T47D (cell line): ENCODE measurements at regions not wholly inside any gene's neighbourhood (a gene's known extent, or its start where the extent isn't known, plus 50 kb on each side); places are given as distances from the start of the nearest gene placed in this dataset.

ENCODE experiments used
- DNase-seq, 2 experiments: peaks; one replicate each; pipeline versions ENCODE4 v3.0.0 to v3.0.0-alpha.2; 2011 to 2012; ENCODE audit warnings: low read depth in 1 of 2, low spot score in 1 of 2
- JUND ChIP-seq: IDR thresholded peaks from 2 replicates; pipeline ENCODE4 v1.6.1; 2012; ENCODE audit warnings: low read depth
- in situ Hi-C: cut with HindIII; loops from 2 replicates; pipeline ENCODE4 v1.10.0; 2016; ENCODE audit warnings: low sequenced_read_pairs, low pct_unique_long_range_greater_than_20kb

DNA sequence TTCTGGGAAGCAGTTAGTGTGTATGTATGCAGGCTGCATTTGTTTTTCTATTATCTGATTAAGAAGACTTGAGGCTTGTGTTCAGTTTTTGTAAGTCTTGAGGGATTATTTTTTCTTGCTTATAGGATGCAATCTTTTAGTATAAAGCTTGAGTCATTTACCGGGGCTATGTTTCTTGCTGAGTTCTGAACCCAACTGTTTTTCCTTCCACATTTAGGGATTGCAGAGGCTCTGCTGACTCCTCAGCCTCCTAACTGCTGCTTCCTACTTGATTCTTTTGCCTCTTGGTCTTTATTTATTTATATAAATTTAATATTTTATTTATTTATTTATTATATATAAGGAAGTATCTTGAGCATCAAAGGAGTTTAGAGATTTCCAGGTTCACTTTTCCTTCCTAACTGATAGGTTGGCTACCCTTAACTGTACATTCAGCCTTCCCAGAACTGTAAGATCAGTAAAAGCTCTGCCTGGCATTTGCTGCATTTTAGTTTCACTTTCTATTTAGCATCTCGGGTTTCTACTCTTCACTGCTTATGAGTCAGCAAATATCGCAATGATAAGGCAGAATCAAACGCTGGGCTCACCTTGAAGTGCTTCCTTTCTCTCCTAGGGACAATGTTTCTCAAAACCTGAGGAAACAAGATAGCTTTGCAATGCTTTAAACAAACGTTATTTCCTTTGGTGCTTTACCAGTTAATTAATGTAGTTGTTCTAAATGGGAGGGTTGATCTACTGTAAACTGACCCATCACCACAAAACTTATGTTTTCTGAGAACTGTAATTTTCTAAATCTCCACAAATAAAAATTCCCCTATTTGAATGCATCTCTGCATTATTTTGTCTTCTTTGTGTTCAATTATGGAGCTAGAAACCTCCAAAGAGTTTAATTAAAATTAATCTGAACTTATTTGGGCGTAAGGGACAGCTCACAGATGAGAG is 1183.7 kb upstream of the TMEM132C start:
- 0 out of 2 replicates have a peak, but pooled peaks have one; percentile 12 for TF ChIP-seq JUND
- peak; percentile 49 to 79 for DNase-seq
- in situ Hi-C loops = no loop called here

DNA sequence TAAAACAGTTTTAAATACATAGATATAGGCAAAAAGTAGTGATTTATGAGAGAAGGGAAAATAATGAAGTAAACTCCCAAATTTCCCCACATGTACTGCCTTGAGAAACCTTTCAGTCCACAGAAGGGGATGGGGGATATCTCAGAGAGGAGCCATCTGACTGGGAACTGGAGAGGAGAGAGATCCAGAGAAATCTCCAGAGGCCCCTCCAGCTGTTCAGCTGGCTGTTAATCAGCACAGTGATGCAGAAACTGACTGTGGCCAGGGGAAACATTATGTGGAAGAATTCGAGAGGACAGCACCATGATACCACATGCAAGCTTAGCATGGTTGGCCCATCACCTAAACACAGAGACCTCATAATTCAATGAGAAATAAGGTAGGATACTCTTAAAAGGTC is 1165.9 kb upstream of the TMEM132C start:
- in situ Hi-C loops = no loop called here
- TF ChIP-seq JUND = no peak

DNA sequence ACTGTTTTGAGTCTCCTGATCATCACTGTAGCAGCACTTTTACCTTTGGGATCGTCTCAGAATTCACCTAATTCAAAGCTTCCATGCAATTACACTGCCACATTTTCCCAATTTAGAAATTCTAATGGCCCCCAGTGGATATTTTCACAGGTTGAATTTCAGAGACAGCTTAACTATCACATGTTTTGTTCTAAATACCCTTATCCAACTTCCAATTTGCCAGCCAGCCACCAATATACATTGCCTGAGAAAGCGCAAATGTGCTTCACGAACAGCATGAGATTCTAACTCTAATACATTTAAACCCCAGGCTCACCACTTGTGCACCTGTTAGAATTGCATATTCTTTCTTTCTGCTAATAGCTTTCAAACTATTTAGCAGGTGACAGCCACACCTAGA is 1160.9 kb upstream of the TMEM132C start:
- in situ Hi-C loops = no loop called here

More for the DNA sequence above, 1165.9 kb upstream of the TMEM132C start:
- DNase-seq = no peak

DNA sequence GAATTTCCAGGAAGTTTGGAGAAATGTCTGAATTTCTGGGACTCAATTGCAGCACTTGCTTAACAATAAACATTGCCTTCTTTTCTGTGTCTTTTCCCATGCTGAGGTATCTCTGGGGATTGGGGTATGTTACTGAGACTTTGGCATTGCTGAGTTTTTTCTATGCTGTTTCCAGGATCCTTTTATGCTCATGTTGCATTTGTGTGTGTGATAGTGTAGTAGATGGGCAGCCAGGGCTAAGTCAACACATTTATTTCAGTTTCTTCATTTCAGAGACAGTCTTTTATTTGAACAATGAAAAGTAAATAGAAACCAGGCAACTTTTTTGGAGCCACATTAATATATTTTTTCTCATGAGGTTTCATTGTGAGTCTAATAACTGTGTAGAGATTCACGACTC is 1160.3 kb upstream of the TMEM132C start:
- in situ Hi-C loops = no loop called here
- no peak for DNase-seq
- no peak for TF ChIP-seq JUND

More for the DNA sequence above, 1160.9 kb upstream of the TMEM132C start:
- DNase-seq = no peak
- TF ChIP-seq JUND = no peak

DNA sequence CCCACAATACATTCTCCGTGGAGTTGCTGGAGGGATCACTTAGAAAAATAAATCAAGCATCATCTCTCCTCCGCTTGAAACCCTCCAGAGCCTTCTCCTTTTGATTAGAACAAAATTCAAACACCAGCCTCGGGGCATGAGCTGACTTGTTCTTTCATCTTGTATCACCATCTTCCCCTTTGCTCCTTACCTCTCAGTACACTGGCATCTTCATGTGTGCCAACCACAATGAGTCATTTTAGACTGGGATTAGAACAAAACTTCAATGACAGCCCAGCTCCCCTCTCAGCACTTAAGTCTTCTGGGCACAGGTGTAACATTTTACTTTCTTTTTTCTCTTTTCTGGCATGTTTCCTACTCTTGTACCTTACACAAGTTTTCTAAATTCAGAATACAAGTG is 1159.2 kb upstream of the TMEM132C start:
- DNase-seq = no peak
- in situ Hi-C loops = no loop called here
- no peak for TF ChIP-seq JUND

DNA sequence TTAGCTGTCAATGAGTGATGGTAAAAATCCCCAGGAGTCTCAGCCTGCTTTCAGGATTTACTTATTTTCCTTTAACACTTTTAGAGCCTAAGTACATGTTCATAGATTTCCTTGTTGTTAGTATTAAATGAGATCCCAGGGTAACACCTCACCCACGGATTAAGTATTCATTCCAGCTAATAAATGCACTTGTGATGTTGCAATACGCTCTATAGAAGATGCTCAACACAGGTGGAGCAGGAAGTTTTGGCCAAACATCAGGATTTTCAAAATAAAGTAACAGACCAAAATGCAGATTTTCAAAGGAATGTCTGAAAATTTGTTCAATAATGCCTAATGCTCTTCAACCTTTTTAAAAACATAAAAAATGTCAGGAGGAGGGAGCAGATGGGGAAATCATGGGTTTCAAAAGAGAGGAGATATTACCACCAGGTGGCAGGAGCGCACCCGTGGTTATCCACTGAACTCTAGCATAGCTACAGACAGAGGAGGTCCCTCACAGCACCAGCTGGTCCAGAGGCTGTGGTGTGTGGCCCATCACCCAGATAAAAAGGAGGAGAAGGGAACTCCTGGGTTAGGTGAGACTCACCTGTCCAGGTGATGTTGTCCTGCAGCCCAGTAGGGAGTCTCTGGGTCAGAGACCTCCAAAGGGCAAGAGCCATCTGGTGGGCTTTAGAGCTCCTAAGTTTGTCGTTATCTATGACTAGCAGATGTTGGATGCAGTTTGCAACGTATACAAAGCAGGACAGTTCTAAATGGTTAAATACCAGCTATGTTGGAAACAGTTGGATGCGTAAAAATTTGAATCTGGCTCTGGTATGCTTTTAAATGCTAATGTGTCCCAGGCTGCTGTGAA is 1158.4 kb upstream of the TMEM132C start:
- peak; percentile 64 to 71 for DNase-seq
- no peak for TF ChIP-seq JUND
- in situ Hi-C loops = no loop called here

DNA sequence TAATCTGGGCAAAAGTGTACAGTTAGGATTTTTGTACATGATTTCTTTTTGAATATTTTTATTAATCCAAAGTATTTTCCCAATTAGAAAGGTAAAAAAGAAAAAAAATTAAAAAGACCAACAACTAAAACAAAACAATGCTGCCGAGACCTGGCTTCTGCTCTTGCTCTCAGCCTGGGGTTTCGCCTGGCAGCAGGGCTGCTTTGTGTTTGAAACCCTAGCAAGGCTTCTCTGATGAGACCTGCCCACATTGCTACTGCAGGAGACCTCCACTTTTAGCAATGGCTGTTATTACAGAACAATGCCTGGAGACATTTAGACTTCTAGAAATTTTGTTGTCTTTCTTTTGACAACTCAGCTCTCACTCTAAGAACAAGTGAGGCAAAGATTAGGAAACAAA is 1153.0 kb upstream of the TMEM132C start:
- TF ChIP-seq JUND = no peak
- in situ Hi-C loops = no loop called here
- DNase-seq = no peak

DNA sequence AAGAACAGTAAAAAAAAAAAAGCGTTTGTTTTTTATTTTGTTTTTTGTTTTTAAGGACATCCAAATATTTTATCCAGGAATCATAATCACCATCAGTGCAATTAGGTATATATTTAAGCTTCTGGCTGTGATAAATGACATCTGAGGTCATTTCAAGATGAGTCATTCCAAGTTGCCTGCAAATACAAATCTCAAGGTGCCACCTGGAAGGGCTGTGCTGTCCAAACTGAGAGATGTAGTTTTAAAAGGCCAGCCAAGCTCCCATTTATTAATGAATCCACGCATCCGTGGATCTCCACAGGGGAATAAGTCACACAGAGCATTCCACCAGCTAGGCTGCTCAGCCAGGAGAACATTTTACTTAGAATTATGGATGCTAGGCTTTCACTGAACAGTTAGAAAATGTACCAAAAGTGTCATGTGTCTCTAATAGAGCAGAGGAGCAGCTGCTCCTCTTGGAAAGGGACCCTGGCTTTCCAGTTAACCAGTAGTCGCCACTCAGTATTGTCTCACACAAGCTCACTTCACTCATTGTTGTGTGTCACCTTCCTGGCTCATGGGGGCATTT is 1151.4 kb upstream of the TMEM132C start:
- in situ Hi-C loops = no loop called here
- no peak for TF ChIP-seq JUND
- no peak for DNase-seq

DNA sequence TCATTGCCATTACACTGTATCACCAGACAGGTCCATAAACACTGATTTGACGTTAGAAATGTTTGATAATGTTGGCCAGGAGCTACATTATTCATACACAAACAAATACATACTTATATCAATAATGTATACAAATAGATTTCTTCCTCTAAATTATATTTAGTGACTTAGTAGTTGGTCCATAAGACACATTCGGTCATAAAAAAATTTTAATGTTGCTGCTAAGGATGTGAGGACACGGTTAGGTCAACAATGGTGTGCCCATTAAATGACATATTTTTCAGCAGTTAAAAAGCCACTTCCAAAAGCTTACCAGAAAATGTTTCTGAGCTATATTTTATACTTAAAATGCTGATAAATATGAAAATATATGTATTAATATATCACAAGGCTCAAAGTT is 1148.7 kb upstream of the TMEM132C start:
- no peak for TF ChIP-seq JUND
- no peak for DNase-seq
- in situ Hi-C loops = no loop called here

DNA sequence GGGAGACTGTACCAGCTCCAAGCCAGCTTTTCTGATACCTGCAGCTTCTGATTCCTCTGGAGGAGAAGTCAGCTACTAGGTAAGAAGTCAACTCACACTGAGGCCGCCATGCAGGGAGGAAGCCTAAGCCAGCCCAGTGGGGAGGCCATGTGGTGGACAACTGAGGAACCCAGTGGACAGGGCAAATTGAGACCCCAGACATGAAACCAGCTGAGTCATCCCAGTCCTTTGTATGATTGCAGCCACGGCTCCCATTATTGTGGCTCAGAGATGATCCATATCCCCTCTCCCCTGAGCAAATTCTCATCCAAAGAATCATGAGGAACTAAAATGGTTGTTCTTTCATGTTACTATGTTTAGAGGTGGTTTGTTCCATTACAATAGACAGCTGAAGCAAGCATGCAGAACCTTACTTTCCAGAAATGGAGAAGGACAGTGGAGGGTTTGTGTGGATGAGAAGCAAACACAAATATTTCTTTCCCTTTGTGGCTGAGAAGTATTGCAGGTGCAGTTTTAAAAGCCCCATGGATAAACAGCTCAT is 1147.3 kb upstream of the TMEM132C start:
- no peak for DNase-seq
- in situ Hi-C loops = no loop called here
- TF ChIP-seq JUND = no peak

DNA sequence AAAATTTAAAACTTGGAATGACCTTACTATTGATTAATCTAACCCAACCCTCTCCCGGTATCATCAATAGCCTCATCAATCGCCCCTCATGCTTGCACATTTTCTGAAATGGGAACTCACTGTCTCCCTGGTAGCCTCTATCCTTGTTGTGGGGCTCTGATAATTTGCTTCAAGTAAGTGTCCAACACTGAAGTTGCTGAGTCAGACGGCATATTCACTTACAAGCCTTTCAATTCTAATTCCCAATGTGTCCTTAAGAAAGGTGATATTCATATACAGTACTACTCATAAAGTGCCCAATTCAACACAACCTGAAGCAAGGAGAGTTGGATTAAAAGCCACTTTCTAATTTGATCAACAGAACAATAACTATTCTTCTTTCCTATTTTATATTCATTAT is 1146.1 kb upstream of the TMEM132C start:
- DNase-seq = no peak
- in situ Hi-C loops = no loop called here
- TF ChIP-seq JUND = no peak

DNA sequence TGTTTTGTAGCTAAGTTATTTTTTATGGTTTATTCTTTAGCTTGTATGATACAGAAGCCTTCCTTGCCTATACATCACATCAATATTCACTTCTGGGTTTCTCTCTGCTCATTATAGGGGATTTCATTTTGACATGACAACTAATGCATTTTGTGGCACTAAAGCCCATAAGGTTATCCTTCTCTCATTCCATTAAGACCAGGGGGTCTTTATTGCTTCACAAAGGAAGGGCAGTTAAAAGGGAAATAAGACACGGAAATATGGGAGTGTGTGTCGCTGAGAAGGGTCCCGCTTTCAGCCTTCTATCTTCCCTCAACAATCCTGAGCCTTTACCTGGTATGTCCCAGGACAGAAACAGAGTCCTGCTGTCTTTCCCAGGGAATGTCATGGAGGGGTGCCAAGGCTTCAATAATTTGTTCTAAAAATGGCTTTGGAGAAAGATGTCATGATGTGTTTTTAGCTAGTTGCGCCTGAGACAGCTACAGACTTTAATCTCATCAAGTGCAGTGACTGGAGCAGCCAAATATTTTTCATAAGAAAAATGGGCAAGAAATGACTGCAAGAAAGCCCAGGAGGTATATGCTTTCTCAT is 1145.4 kb upstream of the TMEM132C start:
- no peak for TF ChIP-seq JUND
- in situ Hi-C loops = no loop called here

More for the DNA sequence above, 1145.4 kb upstream of the TMEM132C start:
- DNase-seq = no peak
